Thoracic aorta (tissue), 2 donors: ENCODE measurements at regions not wholly inside any gene's neighbourhood (a gene's known extent, or its start where the extent isn't known, plus 50 kb on each side); places are given as distances from the start of the nearest gene placed in this dataset.

Experiments used
- ATAC-seq: fragments of 150-250 bp; one replicate; pipeline ENCODE4 v1.8.0; 2017; ENCODE audit warnings: low read depth; ENCODE audit not compliant: insufficient number of reproducible peaks, low FRiP score
- DNase-seq: peaks from one replicate; pipeline ENCODE4 v3.0.0-alpha.2; 2020; ENCODE audit warnings: low spot score
- H3K27ac ChIP-seq, 2 donors: fragments of 200-600 bp; sonication (generic); 1 replicate in 1 of 2; 2 replicates in 1 of 2; pipeline ENCODE4 v1.5.1; 2016; ENCODE audit warnings: mild to moderate bottlenecking in 2 of 2, moderate library complexity in 2 of 2
- H3K27me3 ChIP-seq: fragments of 200-600 bp; sonication (generic); replicated peaks from 2 replicates; pipeline ENCODE4 v1.6.0; 2016; ENCODE audit warnings: mild to moderate bottlenecking; ENCODE audit not compliant: insufficient read depth
- H3K36me3 ChIP-seq: fragments of 200-600 bp; sonication (generic); one replicate; pipeline ENCODE4 v1.5.1; 2016
- H3K4me1 ChIP-seq, 2 donors: fragments of 200-600 bp; sonication (generic); 1 replicate in 1 of 2; 2 replicates in 1 of 2; pipeline versions ENCODE4 v1.5.1 to v1.6.0; 2016; ENCODE audit warnings: low read depth in 2 of 2, mild to moderate bottlenecking in 1 of 2; ENCODE audit not compliant: control insufficient read depth in 1 of 2
- H3K4me3 ChIP-seq: fragments of 200-600 bp; sonication (generic); 2 replicates; pipeline ENCODE4 v1.5.1; 2016; ENCODE audit warnings: mild to moderate bottlenecking
- H3K9me3 ChIP-seq: fragments of 200-600 bp; sonication (generic); 2 replicates; pipeline ENCODE4 v1.5.1; 2016
- CTCF ChIP-seq: fragments of 200-600 bp; sonication (generic); IDR thresholded peaks from one replicate; pipeline ENCODE4 v1.5.1; 2019; ENCODE audit warnings: antibody characterized with exemption

- no peak overlapping the region for H3K27ac ChIP-seq
- H3K36me3 ChIP-seq: no peaks in the 10 kb centered on the region
- no peaks in the 10 kb centered on the region for H3K4me1 ChIP-seq
- ATAC-seq: no peak
- no peak for DNase-seq
- no peaks in the 10 kb centered on the region for H3K27me3 ChIP-seq
- no peaks in the 10 kb centered on the region for H3K9me3 ChIP-seq
- H3K4me3 ChIP-seq: no peak overlapping the region
- no peak for TF ChIP-seq CTCF
Measured at GRCh38 chr2:20559277-20559676, 91.6 kb downstream of the HS1BP3 start.

- Histone ChIP-seq H3K4me3 (no peak overlapping the region), H3K9me3 (no peaks in the 10 kb centered on the region), H3K27ac (no peak overlapping the region), H3K4me1 (no peaks in the 10 kb centered on the region), H3K36me3 (no peaks in the 10 kb centered on the region), H3K27me3 (no peaks in the 10 kb centered on the region)
- no peak for ATAC-seq
- no peak for DNase-seq
- no peak for TF ChIP-seq CTCF
Measured at GRCh38 chr2:20560011-20560410, 90.9 kb downstream of the HS1BP3 start.

- no peak for TF ChIP-seq CTCF
- ATAC-seq: no peak
Measured at GRCh38 chr2:20560891-20561636, 89.8 kb downstream of the HS1BP3 start.

GRCh38 chr2:20561637-20562454 is 89.1 kb downstream of the HS1BP3 start:
- H3K27me3 ChIP-seq: no peaks in the 10 kb centered on the region
- peaks cover 0 to 10% of the 10 kb centered on the region in 2 donors for H3K4me1 ChIP-seq
- ATAC-seq: no peak
- no peak for DNase-seq
- H3K36me3 ChIP-seq: no peaks in the 10 kb centered on the region
- no peaks in the 10 kb centered on the region for H3K9me3 ChIP-seq
- no peak for TF ChIP-seq CTCF
- no peak overlapping the region for H3K27ac ChIP-seq
- no peak overlapping the region for H3K4me3 ChIP-seq

More at GRCh38 chr2:20560891-20561636, 89.8 kb downstream of the HS1BP3 start:
- H3K4me1 ChIP-seq: peaks cover 0 to 8% of the 10 kb centered on the region in 2 donors
- H3K27me3 ChIP-seq: no peaks in the 10 kb centered on the region
- H3K36me3 ChIP-seq: no peaks in the 10 kb centered on the region
- H3K4me3 ChIP-seq: no peak overlapping the region
- no peaks in the 10 kb centered on the region for H3K9me3 ChIP-seq
- no peak for DNase-seq
- H3K27ac ChIP-seq: no peak overlapping the region

- Histone ChIP-seq H3K27ac (no peak overlapping the region), H3K4me3 (no peak overlapping the region), H3K36me3 (no peaks in the 10 kb centered on the region), H3K9me3 (no peaks in the 10 kb centered on the region), H3K4me1 (peaks cover 0 to 10% of the 10 kb centered on the region in 2 donors), H3K27me3 (no peaks in the 10 kb centered on the region)
- TF ChIP-seq CTCF: no peak
- no peak for ATAC-seq
- DNase-seq: no peak
Measured at GRCh38 chr2:20562540-20563225, 88.2 kb downstream of the HS1BP3 start.
